Upper lobe of left lung (tissue), 4 donors: ENCODE measurements at regions not wholly inside any gene's neighbourhood (a gene's known extent, or its start where the extent isn't known, plus 50 kb on each side); places are given as distances from the start of the nearest gene placed in this dataset.

Experiments
- EP300 ChIP-seq, 4 donors: sonication (generic); formaldehyde crosslinking; IDR thresholded peaks; one replicate each; pipeline ENCODE4 v1.5.1; 2017; ENCODE audit warnings: antibody characterized with exemption in 4 of 4, control low read depth in 2 of 4
- POLR2A ChIP-seq, 4 donors: fragments of 450-650 bp; IDR thresholded peaks; one replicate each; pipeline ENCODE4 v1.5.1; 2016 to 2017; ENCODE audit warnings: antibody characterized with exemption in 4 of 4, mild to moderate bottlenecking in 2 of 4
- POLR2AphosphoS5 ChIP-seq, 2 donors: sonication (generic); formaldehyde crosslinking; IDR thresholded peaks; one replicate each; pipeline ENCODE4 v1.5.1; 2017; ENCODE audit warnings: antibody characterized with exemption in 2 of 2
- TF ChIP-seq, protein P1 (sequence below), 6 experiments: fragments of 450-650 bp in 4 of 6; fragments of 200-600 bp in 2 of 6; sonication (generic) in 2 of 6; IDR thresholded peaks; one replicate each; pipeline ENCODE4 v1.5.1; 2016 to 2019; ENCODE audit warnings: antibody characterized with exemption in 6 of 6

DNA sequence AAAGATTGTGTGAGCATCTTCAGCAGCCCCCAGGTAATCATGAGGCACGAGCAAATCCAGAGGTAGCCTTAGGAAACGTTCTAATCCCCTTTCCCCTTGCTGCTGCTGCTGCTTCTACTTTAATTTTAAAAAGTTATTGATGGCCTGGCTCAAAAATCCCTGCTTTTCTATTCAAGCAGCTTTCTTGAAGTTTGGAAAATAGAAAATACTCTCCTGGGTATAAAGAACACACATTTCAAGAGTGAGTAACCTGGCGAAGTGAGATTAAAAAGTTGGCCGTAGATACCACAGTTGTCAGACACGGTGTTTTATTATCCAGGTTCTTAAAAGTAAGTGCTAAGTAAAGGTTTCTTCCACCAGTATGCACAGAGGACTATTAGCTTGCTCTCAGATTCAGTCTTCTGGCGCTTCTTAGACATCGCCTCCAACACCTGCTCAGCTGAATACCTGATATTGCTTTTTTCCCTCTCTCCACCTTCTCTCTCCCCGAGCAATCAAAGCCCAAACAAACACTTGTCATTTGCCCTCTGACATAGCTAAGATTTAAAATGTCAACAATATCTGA, 150.7 kb downstream of the EDN3 start:
- TF ChIP-seq POLR2AphosphoS5 (IDR thresholded peaks at IDR 0.05) (no peak), POLR2A (IDR thresholded peaks at IDR 0.05) (no peak), EP300 (IDR thresholded peaks at IDR 0.05) (no peak)
- TF ChIP-seq, protein P1, sequence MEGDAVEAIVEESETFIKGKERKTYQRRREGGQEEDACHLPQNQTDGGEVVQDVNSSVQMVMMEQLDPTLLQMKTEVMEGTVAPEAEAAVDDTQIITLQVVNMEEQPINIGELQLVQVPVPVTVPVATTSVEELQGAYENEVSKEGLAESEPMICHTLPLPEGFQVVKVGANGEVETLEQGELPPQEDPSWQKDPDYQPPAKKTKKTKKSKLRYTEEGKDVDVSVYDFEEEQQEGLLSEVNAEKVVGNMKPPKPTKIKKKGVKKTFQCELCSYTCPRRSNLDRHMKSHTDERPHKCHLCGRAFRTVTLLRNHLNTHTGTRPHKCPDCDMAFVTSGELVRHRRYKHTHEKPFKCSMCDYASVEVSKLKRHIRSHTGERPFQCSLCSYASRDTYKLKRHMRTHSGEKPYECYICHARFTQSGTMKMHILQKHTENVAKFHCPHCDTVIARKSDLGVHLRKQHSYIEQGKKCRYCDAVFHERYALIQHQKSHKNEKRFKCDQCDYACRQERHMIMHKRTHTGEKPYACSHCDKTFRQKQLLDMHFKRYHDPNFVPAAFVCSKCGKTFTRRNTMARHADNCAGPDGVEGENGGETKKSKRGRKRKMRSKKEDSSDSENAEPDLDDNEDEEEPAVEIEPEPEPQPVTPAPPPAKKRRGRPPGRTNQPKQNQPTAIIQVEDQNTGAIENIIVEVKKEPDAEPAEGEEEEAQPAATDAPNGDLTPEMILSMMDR (IDR thresholded peaks at IDR 0.05), result no peak
